ENCODE measurements at regions not wholly inside any gene's neighbourhood (a gene's known extent, or its start where the extent isn't known, plus 50 kb on each side); places are given as distances from the start of the nearest gene placed in this dataset.

- TF ChIP-seq CTCF (conservative IDR thresholded peaks at IDR 0.05 in 1 of 2, IDR thresholded peaks at IDR 0.05 in 1 of 2; ENCODE audit: low read depth in 1 of 2, low read length in 2 of 2) (no peak), EZH2 (IDR thresholded peaks at IDR 0.05; ENCODE audit: low read length, missing control alignments) (no peak)
Measured at GRCh38 chr4:45423896-45424295, 697.5 kb upstream of the GNPDA2 start.

Data from fibroblast of lung (primary cell).